Keratinocyte (primary cell): ENCODE measurements at regions not wholly inside any gene's neighbourhood (a gene's known extent, or its start where the extent isn't known, plus 50 kb on each side); places are given as distances from the start of the nearest gene placed in this dataset.

ENCODE experiments used
- DNase-seq: peaks from one replicate; pipeline ENCODE4 v3.0.0-alpha.2; 2011; ENCODE audit warnings: low read depth, missing footprints, low spot score
- FAIRE-seq: peaks from 2 replicates; lab custom pipeline; 2011; peaks lifted over from hg19 to GRCh38; lab: Jason Lieb, UNC
- H2AFZ ChIP-seq: 2 replicates; pipeline ENCODE4 v1.6.0; 2012; ENCODE audit warnings: low read length, control low read depth, inconsistent platforms; ENCODE audit not compliant: control insufficient read depth
- H3K27ac ChIP-seq: 2 replicates; pipeline ENCODE4 v1.5.1; 2011; ENCODE audit warnings: low read length; ENCODE audit not compliant: control insufficient read depth, insufficient read depth
- H3K27me3 ChIP-seq: 3 replicates; pipeline ENCODE4 v1.6.0; 2011; ENCODE audit warnings: low read length; ENCODE audit not compliant: control insufficient read depth, insufficient read depth; ENCODE audit errors: extremely low read depth
- H3K36me3 ChIP-seq, 2 experiments: 2 replicates in 1 of 2; 3 replicates in 1 of 2; pipeline ENCODE4 v1.5.1; 2011; ENCODE audit warnings: low read length in 2 of 2, mild to moderate bottlenecking in 1 of 2; ENCODE audit not compliant: control insufficient read depth in 2 of 2, insufficient read depth in 2 of 2; ENCODE audit errors: extremely low read depth in 1 of 2
- H3K4me1 ChIP-seq: 3 replicates; pipeline ENCODE4 v1.5.1; 2011; ENCODE audit warnings: low read length; ENCODE audit not compliant: control insufficient read depth, insufficient read depth; ENCODE audit errors: extremely low read depth
- H3K4me2 ChIP-seq: 3 replicates; pipeline ENCODE4 v1.6.0; 2011; ENCODE audit warnings: low read depth, low read length; ENCODE audit not compliant: control insufficient read depth, insufficient read depth; ENCODE audit errors: extremely low read depth
- H3K4me3 ChIP-seq, 3 experiments: fragments of 200-600 bp in 1 of 3; sonication (generic) in 1 of 3; 2 replicates in 2 of 3; 3 replicates in 1 of 3; pipeline ENCODE4 v1.5.1; 2011 to 2016; ENCODE audit warnings: low read length in 3 of 3, mild to moderate bottlenecking in 3 of 3, control low read depth in 2 of 3, inconsistent platforms in 1 of 3, low read depth in 1 of 3, mixed read lengths in 1 of 3, mixed run types in 1 of 3, moderate library complexity in 1 of 3; ENCODE audit not compliant: control insufficient read depth in 2 of 3, insufficient read depth in 2 of 3; ENCODE audit errors: extremely low read depth in 1 of 3
- H3K79me2 ChIP-seq: 2 replicates; pipeline ENCODE4 v1.6.0; 2012; ENCODE audit warnings: low read length; ENCODE audit not compliant: control insufficient read depth, insufficient read depth
- H3K9ac ChIP-seq: 3 replicates; pipeline ENCODE4 v1.6.0; 2011; ENCODE audit warnings: low read length; ENCODE audit not compliant: control insufficient read depth, insufficient read depth; ENCODE audit errors: extremely low read depth
- H3K9me1 ChIP-seq: 3 replicates; pipeline ENCODE4 v1.6.0; 2011; ENCODE audit warnings: low read length; ENCODE audit not compliant: control insufficient read depth, insufficient read depth; ENCODE audit errors: extremely low read depth
- H3K9me3 ChIP-seq: 2 replicates; pipeline ENCODE4 v1.5.1; 2012; ENCODE audit warnings: low read depth, low read length; ENCODE audit not compliant: control insufficient read depth
- H4K20me1 ChIP-seq: 3 replicates; pipeline ENCODE4 v1.6.0; 2011; ENCODE audit warnings: low read length; ENCODE audit not compliant: control insufficient read depth, insufficient read depth; ENCODE audit errors: extremely low read depth
- CTCF ChIP-seq, 3 experiments: IDR thresholded peaks in 1 of 3; conservative IDR thresholded peaks in 1 of 3; optimal IDR thresholded peaks in 1 of 3; 2 replicates in 2 of 3; 3 replicates in 1 of 3; pipeline versions ENCODE3 to v1.5.1; 2011; ENCODE audit warnings: low read length in 3 of 3, mild to moderate bottlenecking in 3 of 3, moderate library complexity in 2 of 3, control low read depth in 1 of 3, inconsistent platforms in 1 of 3; ENCODE audit not compliant: insufficient read depth in 2 of 3; ENCODE audit errors: extremely low read depth in 1 of 3
- EZH2 ChIP-seq: IDR thresholded peaks from one replicate; pipeline ENCODE4 v1.6.1; 2012; ENCODE audit warnings: inconsistent platforms, mild to moderate bottlenecking, low read length, moderate library complexity
- dilution Hi-C: fragments of 300-500 bp; cut with MboI; formaldehyde crosslinking; loops from one replicate; pipeline ENCODE4 v1.7.0; 2020; ENCODE audit warnings: low sequenced_read_pairs; ENCODE audit not compliant: extremely low pct_ligation_motif_present

GRCh38 chr14:82724316-82724715, 1190.7 kb upstream of the SEL1L start:
- no peaks in the 10 kb centered on the region for H3K36me3 ChIP-seq
- FAIRE-seq (no peak), DNase-seq (no peak)
- dilution Hi-C loops = no loop called here
- H3K4me3 ChIP-seq = no peak overlapping the region
- H4K20me1 ChIP-seq = no peaks in the 10 kb centered on the region
- H3K79me2 ChIP-seq = no peaks in the 10 kb centered on the region
- TF ChIP-seq EZH2 = no peak
- no peak for TF ChIP-seq CTCF (optimal IDR thresholded peaks at IDR 0.05 in 1 of 3, IDR thresholded peaks at IDR 0.05 in 1 of 3, conservative IDR thresholded peaks at IDR 0.05 in 1 of 3; ENCODE audit: extremely low read depth in 1 of 3, insufficient read depth in 2 of 3, low read length in 3 of 3)
- H3K27me3 ChIP-seq = no peaks in the 10 kb centered on the region
- H3K9me1 ChIP-seq = no peaks in the 10 kb centered on the region
- no peaks in the 10 kb centered on the region for H3K9me3 ChIP-seq
- H3K4me1 ChIP-seq = no peaks in the 10 kb centered on the region
- H2AFZ ChIP-seq = no peak overlapping the region
- no peak overlapping the region for H3K9ac ChIP-seq
- no peak overlapping the region for H3K27ac ChIP-seq
- H3K4me2 ChIP-seq = no peak overlapping the region

- no peak overlapping the region for H3K4me2 ChIP-seq
- no peak for TF ChIP-seq EZH2
- TF ChIP-seq CTCF (optimal IDR thresholded peaks at IDR 0.05 in 1 of 3, IDR thresholded peaks at IDR 0.05 in 1 of 3, conservative IDR thresholded peaks at IDR 0.05 in 1 of 3; ENCODE audit: extremely low read depth in 1 of 3, insufficient read depth in 2 of 3, low read length in 3 of 3) = no peak
- H3K36me3 ChIP-seq = no peaks in the 10 kb centered on the region
- no peak overlapping the region for H3K9ac ChIP-seq
- no peaks in the 10 kb centered on the region for H3K4me1 ChIP-seq
- FAIRE-seq (no peak), DNase-seq (no peak)
- no peaks in the 10 kb centered on the region for H3K79me2 ChIP-seq
- no peak overlapping the region for H3K27ac ChIP-seq
- no peaks in the 10 kb centered on the region for H4K20me1 ChIP-seq
- no peaks in the 10 kb centered on the region for H3K27me3 ChIP-seq
- no peak overlapping the region for H2AFZ ChIP-seq
- dilution Hi-C loops = no loop called here
- no peak overlapping the region for H3K4me3 ChIP-seq
- no peaks in the 10 kb centered on the region for H3K9me3 ChIP-seq
- H3K9me1 ChIP-seq = no peaks in the 10 kb centered on the region
Measured at GRCh38 chr14:82725213-82725612, 1191.6 kb upstream of the SEL1L start.
